HEK293T (cell line): ENCODE measurements at regions not wholly inside any gene's neighbourhood (a gene's known extent, or its start where the extent isn't known, plus 50 kb on each side); places are given as distances from the start of the nearest gene placed in this dataset.
"Not testable (repeated sequence)": the region's sequence is repeated elsewhere in the genome, so short reads cannot be mapped to it uniquely, and the experiment has no call there.

Source experiments
- CTCF ChIA-PET: fragments of 350-600 bp; formaldehyde crosslinking; extraction: SDS; loops from one replicate; lab custom pipeline; 2021; ENCODE audit warnings: antibody characterized with exemption, inconsistent platforms; lab: Yijun Ruan, JAX
- POLR2A ChIA-PET: fragments of 350-600 bp; formaldehyde crosslinking; extraction: SDS; loops from one replicate; lab custom pipeline; 2020; ENCODE audit warnings: antibody characterized with exemption, inconsistent platforms; lab: Yijun Ruan, JAX
- DNase-seq: peaks from one replicate; pipeline ENCODE4 v3.0.0; 2012; ENCODE audit warnings: mixed read lengths; ENCODE audit errors: extremely low spot score
- ARNT ChIP-seq: fragments of 450-650 bp; IDR thresholded peaks from 2 replicates; pipeline ENCODE4 v1.6.1; 2017; ENCODE audit warnings: mild to moderate bottlenecking
- BHLHE40 ChIP-seq: fragments of 450-650 bp; IDR thresholded peaks from 2 replicates; pipeline ENCODE4 v1.6.1; 2016; ENCODE audit warnings: mild to moderate bottlenecking, moderate library complexity, borderline replicate concordance
- CTBP1 ChIP-seq: fragments of 450-650 bp; IDR thresholded peaks from 2 replicates; pipeline ENCODE4 v1.6.1; 2016; ENCODE audit warnings: borderline replicate concordance
- ELF4 ChIP-seq: fragments of 450-650 bp; IDR thresholded peaks from 2 replicates; pipeline ENCODE4 v1.6.1; 2017; ENCODE audit warnings: antibody characterized with exemption
- FOXA1 ChIP-seq: fragments of 450-650 bp; IDR thresholded peaks from 2 replicates; pipeline ENCODE4 v1.6.1; 2016; ENCODE audit warnings: mild to moderate bottlenecking
- FOXK2 ChIP-seq: fragments of 450-650 bp; IDR thresholded peaks from 2 replicates; pipeline ENCODE4 v1.6.1; 2016; ENCODE audit warnings: mild to moderate bottlenecking
- FOXM1 ChIP-seq: fragments of 450-650 bp; IDR thresholded peaks from 2 replicates; pipeline ENCODE4 v1.6.1; 2017; ENCODE audit warnings: mild to moderate bottlenecking, borderline replicate concordance
- HDGF ChIP-seq: fragments of 450-650 bp; IDR thresholded peaks from 2 replicates; pipeline ENCODE4 v1.6.1; 2017; ENCODE audit warnings: antibody characterized with exemption, borderline replicate concordance
- L3MBTL2 ChIP-seq: fragments of 450-650 bp; conservative IDR thresholded peaks from 2 replicates; pipeline ENCODE4 v1.6.1; 2016; ENCODE audit warnings: mild to moderate bottlenecking
- LEF1 ChIP-seq: fragments of 450-650 bp; IDR thresholded peaks from 2 replicates; pipeline ENCODE4 v1.6.1; 2017; ENCODE audit warnings: mild to moderate bottlenecking, borderline replicate concordance
- NFRKB ChIP-seq: fragments of 450-650 bp; IDR thresholded peaks from 2 replicates; pipeline ENCODE4 v1.6.1; 2016; ENCODE audit warnings: mild to moderate bottlenecking, moderate library complexity
- PKNOX1 ChIP-seq: fragments of 450-650 bp; IDR thresholded peaks from 2 replicates; pipeline ENCODE4 v1.6.1; 2016
- SP1 ChIP-seq: fragments of 450-650 bp; IDR thresholded peaks from 2 replicates; pipeline ENCODE4 v1.6.1; 2017
- SUZ12 ChIP-seq: fragments of 450-650 bp; IDR thresholded peaks from 2 replicates; pipeline ENCODE4 v1.6.1; 2016; ENCODE audit warnings: mild to moderate bottlenecking
- TARDBP ChIP-seq: fragments of 450-650 bp; IDR thresholded peaks from 2 replicates; pipeline ENCODE4 v1.6.1; 2016
- ZNF384 ChIP-seq: fragments of 450-650 bp; IDR thresholded peaks from 2 replicates; pipeline ENCODE4 v1.6.1; 2016

GRCh38 chr16:22712471-22712870 lies 101.5 kb upstream of the HS3ST2 start:
- TF ChIP-seq TARDBP: no peak
- no peak for TF ChIP-seq ARNT
- no peak for TF ChIP-seq SP1
- TF ChIP-seq NFRKB: no peak
- TF ChIP-seq BHLHE40: no peak
- no peak for TF ChIP-seq FOXA1
- POLR2A ChIA-PET: no interaction called here
- CTCF ChIA-PET: no interaction called here
- DNase-seq: no peak

- CTCF ChIA-PET: not testable (repeated sequence)
Observed at GRCh38 chr16:22718598-22718997, 95.4 kb upstream of the HS3ST2 start.

GRCh38 chr16:22719945-22720344 lies 94.0 kb upstream of the HS3ST2 start:
- TF ChIP-seq NFRKB: no peak
- TF ChIP-seq PKNOX1: no peak
- TF ChIP-seq FOXA1: no peak
- no peak for TF ChIP-seq L3MBTL2
- no peak for TF ChIP-seq FOXM1
- TF ChIP-seq CTBP1: no peak
- no peak for TF ChIP-seq ELF4
- no peak for TF ChIP-seq BHLHE40
- TF ChIP-seq SUZ12: no peak
- no peak for TF ChIP-seq LEF1
- TF ChIP-seq ZNF384: no peak
- no peak for TF ChIP-seq HDGF
- TF ChIP-seq FOXK2: no peak
- no peak for TF ChIP-seq TARDBP
- POLR2A ChIA-PET: no interaction called here
- CTCF ChIA-PET: no interaction called here
- no peak for DNase-seq

More at GRCh38 chr16:22718598-22718997, 95.4 kb upstream of the HS3ST2 start:
- DNase-seq, POLR2A ChIA-PET: not testable (repeated sequence)

GRCh38 chr16:22721511-22722100 lies 92.4 kb upstream of the HS3ST2 start:
- TF ChIP-seq CTBP1 (no peak), SUZ12 (no peak), PKNOX1 (no peak), FOXA1 (no peak), L3MBTL2 (no peak), ZNF384 (no peak), NFRKB (no peak), ARNT (no peak), FOXK2 (no peak), SP1 (no peak), ELF4 (no peak), FOXM1 (no peak), BHLHE40 (no peak), HDGF (no peak), LEF1 (no peak), TARDBP (no peak)
- no peak for DNase-seq
- ChIA-PET POLR2A (no interaction called here), CTCF (no interaction called here)

- CTCF ChIA-PET, DNase-seq, POLR2A ChIA-PET: not testable (repeated sequence)
Observed at GRCh38 chr16:22722551-22723541, 91.1 kb upstream of the HS3ST2 start.

- CTCF ChIA-PET: interaction anchor here (0.6 kb wide), 1 partner anchor 94 kb away, joined by 3 read pairs; no protein-coding TSS in a partner anchor
- DNase-seq: no peak
- POLR2A ChIA-PET: no interaction called here
- TF ChIP-seq BHLHE40 (no peak), TARDBP (no peak), L3MBTL2 (no peak), ELF4 (no peak), FOXM1 (no peak), FOXK2 (no peak), CTBP1 (no peak), SUZ12 (no peak), HDGF (no peak), PKNOX1 (no peak), ARNT (no peak)
Observed at GRCh38 chr16:22726868-22727267, 87.1 kb upstream of the HS3ST2 start.
